GM12878 (cell line): ENCODE measurements at regions not wholly inside any gene's neighbourhood (a gene's known extent, or its start where the extent isn't known, plus 50 kb on each side); places are given as distances from the start of the nearest gene placed in this dataset.

Experiments
- ATAC-seq: fragments of 200-7000 bp; cut with Tn5 transposase; 3 replicates; pipeline ENCODE4 v1.9.1; 2020; ENCODE audit warnings: mild to moderate bottlenecking, moderate library complexity
- BruUV-seq: library from RNA; stranded (reverse); fragments of 400-500 nt; replicated peaks from 2 replicates; lab custom pipeline; 2021; lab: Mats Ljungman, UMichigan
- CTCF ChIA-PET: fragments of 300-600 bp; sonication (Branson Sonifier 250); formaldehyde crosslinking; extraction: SDS; loops from one replicate; lab custom pipeline; 2021; ENCODE audit warnings: inconsistent platforms; lab: Yijun Ruan, JAX
- POLR2A ChIA-PET: fragments of 350-600 bp; formaldehyde crosslinking; extraction: SDS; loops from one replicate; lab custom pipeline; 2021; ENCODE audit warnings: inconsistent platforms; lab: Charles Lee
- RAD21 ChIA-PET: fragments of 300-600 bp; sonication (Branson Sonifier 250); formaldehyde crosslinking; loops from one replicate; lab custom pipeline; 2023; ENCODE audit warnings: antibody characterized with exemption; ENCODE audit not compliant: unreplicated experiment; lab: Charles Lee
- SMC1A ChIA-PET: fragments of 300-600 bp; sonication (Branson Sonifier 250); formaldehyde crosslinking; loops from one replicate; lab custom pipeline; 2023; ENCODE audit not compliant: unreplicated experiment, uncharacterized antibody; lab: Charles Lee
- DNase-seq: peaks from one replicate; pipeline ENCODE4 v3.0.0-alpha.2; 2011; ENCODE audit warnings: low read depth, low spot score
- FAIRE-seq: peaks from 3 replicates; lab custom pipeline; 2011; peaks lifted over from hg19 to GRCh38; lab: Jason Lieb, UNC
- H2AFZ ChIP-seq: 2 replicates; pipeline ENCODE4 v1.6.0; 2011; ENCODE audit warnings: low read depth, low read length, control low read depth; ENCODE audit not compliant: control insufficient read depth
- H3K27ac ChIP-seq: 2 replicates; pipeline ENCODE4 v1.5.1; 2011; ENCODE audit warnings: control low read depth; ENCODE audit not compliant: control insufficient read depth, insufficient read depth
- H3K27me3 ChIP-seq, 2 experiments: replicated peaks in 1 of 2; 2 replicates each; pipeline versions ENCODE4 v1.6.0 to v1.6.1; 2011; ENCODE audit warnings: low read length in 1 of 2; ENCODE audit not compliant: control insufficient read depth in 2 of 2, insufficient read depth in 2 of 2
- H3K36me3 ChIP-seq, 2 experiments: 2 replicates each; pipeline ENCODE4 v1.5.1; 2011; ENCODE audit warnings: low read length in 1 of 2; ENCODE audit not compliant: control insufficient read depth in 2 of 2, insufficient read depth in 2 of 2
- H3K4me1 ChIP-seq: 2 replicates; pipeline ENCODE4 v1.6.1; 2011; ENCODE audit warnings: mild to moderate bottlenecking, low read length, moderate library complexity, mixed read lengths; ENCODE audit not compliant: control insufficient read depth, insufficient read depth
- H3K4me2 ChIP-seq: 2 replicates; pipeline ENCODE4 v1.6.0; 2011; ENCODE audit warnings: control low read depth; ENCODE audit not compliant: control insufficient read depth, insufficient read depth
- H3K4me3 ChIP-seq: fragments of 200-600 bp; sonication (generic); 2 replicates; pipeline ENCODE4 v1.5.1; 2016
- H3K79me2 ChIP-seq: 2 replicates; pipeline ENCODE4 v1.6.0; 2011; ENCODE audit warnings: low read length; ENCODE audit not compliant: control insufficient read depth, insufficient read depth
- H3K9ac ChIP-seq: 2 replicates; pipeline ENCODE4 v1.8.0; 2011; ENCODE audit warnings: low read length, control low read depth, mixed read lengths; ENCODE audit not compliant: control insufficient read depth, insufficient read depth
- H3K9me3 ChIP-seq: replicated peaks from 3 replicates; pipeline ENCODE4 v1.5.1; 2011; ENCODE audit warnings: mild to moderate bottlenecking, low read length; ENCODE audit not compliant: control insufficient read depth, insufficient read depth
- H4K20me1 ChIP-seq: 2 replicates; pipeline ENCODE4 v1.6.0; 2011; ENCODE audit not compliant: control insufficient read depth, insufficient read depth
- ATF7 ChIP-seq: fragments of 450-650 bp; IDR thresholded peaks from 2 replicates; pipeline ENCODE4 v1.6.1; 2016; ENCODE audit warnings: low read depth, mild to moderate bottlenecking
- BMI1 ChIP-seq: fragments of 450-650 bp; IDR thresholded peaks from 2 replicates; pipeline ENCODE4 v1.6.1; 2016; ENCODE audit warnings: mild to moderate bottlenecking, moderate library complexity, borderline replicate concordance
- BRCA1 ChIP-seq: IDR thresholded peaks from 2 replicates; pipeline ENCODE4 v1.6.1; 2011; ENCODE audit warnings: low read depth, low read length, improper control_type of control experiment
- E4F1 ChIP-seq: fragments of 450-650 bp; IDR thresholded peaks from 2 replicates; pipeline ENCODE4 v1.6.1; 2018; ENCODE audit warnings: borderline replicate concordance, mild to moderate bottlenecking; ENCODE audit not compliant: partially characterized antibody
- EZH2 ChIP-seq: IDR thresholded peaks from 2 replicates; pipeline ENCODE4 v1.6.1; 2012; ENCODE audit warnings: low read depth, mild to moderate bottlenecking, control low read depth, inconsistent platforms, low read length, borderline replicate concordance; ENCODE audit not compliant: control insufficient read depth
- FOXK2 ChIP-seq: fragments of 450-650 bp; IDR thresholded peaks from 2 replicates; pipeline ENCODE4 v1.6.1; 2017; ENCODE audit warnings: mild to moderate bottlenecking, moderate library complexity
- HCFC1 ChIP-seq: fragments of 150-350 bp; IDR thresholded peaks from 2 replicates; pipeline ENCODE4 v1.6.1; 2014; ENCODE audit warnings: low read length
- IKZF1 ChIP-seq: fragments of 450-650 bp; conservative IDR thresholded peaks from 2 replicates; pipeline ENCODE4 v1.6.1; 2017; ENCODE audit warnings: antibody characterized with exemption, mild to moderate bottlenecking
- KDM1A ChIP-seq: fragments of 200-600 bp; sonication (generic); IDR thresholded peaks from 2 replicates; pipeline ENCODE4 v1.6.1; 2016; ENCODE audit warnings: borderline replicate concordance
- SMAD5 ChIP-seq: IDR thresholded peaks from 2 replicates; pipeline ENCODE4 v1.6.1; 2016; ENCODE audit warnings: antibody characterized with exemption, low read depth
- TCF3 ChIP-seq: IDR thresholded peaks from 2 replicates; pipeline ENCODE4 v1.6.1; 2012; ENCODE audit warnings: low read depth, mild to moderate bottlenecking, low read length, borderline replicate concordance; ENCODE audit not compliant: insufficient read depth
- ZBED1 ChIP-seq: IDR thresholded peaks from 2 replicates; pipeline ENCODE4 v1.6.1; 2016; ENCODE audit warnings: borderline replicate concordance
- ZNF274 ChIP-seq: IDR thresholded peaks from one replicate; pipeline ENCODE4 v1.8.0; 2011; ENCODE audit not compliant: insufficient read length, insufficient read depth
- WGBS: methylation state at CpG from one replicate; pipeline ENCODE4 v1.1.6; 2016; ENCODE audit warnings: low lambda C conversion rate; ENCODE audit not compliant: insufficient replicate concordance, insufficient coverage; ENCODE audit errors: missing lambda C conversion rate; 5-methylcytosine and 5-hydroxymethylcytosine counted together
- in situ Hi-C: fragments of 300-500 bp; cut with MboI; formaldehyde crosslinking; loops from 9 replicates; pipeline ENCODE4 v1.14.3; 2018; ENCODE audit warnings: mixed read lengths
- intact Hi-C: fragments of 100-400 bp; cut with micrococcal nuclease; formaldehyde crosslinking; loops from one replicate; pipeline ENCODE4 v1.14.2; 2022; ENCODE audit not compliant: unreplicated experiment
- TF ChIP-seq, protein P1 (sequence below): fragments of 450-650 bp; conservative IDR thresholded peaks from 2 replicates; pipeline ENCODE4 v1.6.1; 2017; ENCODE audit warnings: mild to moderate bottlenecking, moderate library complexity
- TF ChIP-seq, protein P2 (sequence below): fragments of 450-650 bp; IDR thresholded peaks from 2 replicates; pipeline ENCODE4 v1.6.1; 2016; ENCODE audit warnings: mild to moderate bottlenecking, moderate library complexity, borderline replicate concordance
- TF ChIP-seq, protein P3 (sequence below): fragments of 450-650 bp; IDR thresholded peaks from 2 replicates; pipeline ENCODE4 v1.6.1; 2017; ENCODE audit warnings: mild to moderate bottlenecking

- ChIA-PET RAD21 (no interaction called here), POLR2A (no interaction called here), SMC1A (no interaction called here), CTCF (no interaction called here)
- intact Hi-C loops: no loop called here
- no peak overlapping the region for H3K4me2 ChIP-seq
- no peaks in the 10 kb centered on the region for H3K9me3 ChIP-seq
- no TSS peak for BruUV-seq
- TF ChIP-seq, protein P1, sequence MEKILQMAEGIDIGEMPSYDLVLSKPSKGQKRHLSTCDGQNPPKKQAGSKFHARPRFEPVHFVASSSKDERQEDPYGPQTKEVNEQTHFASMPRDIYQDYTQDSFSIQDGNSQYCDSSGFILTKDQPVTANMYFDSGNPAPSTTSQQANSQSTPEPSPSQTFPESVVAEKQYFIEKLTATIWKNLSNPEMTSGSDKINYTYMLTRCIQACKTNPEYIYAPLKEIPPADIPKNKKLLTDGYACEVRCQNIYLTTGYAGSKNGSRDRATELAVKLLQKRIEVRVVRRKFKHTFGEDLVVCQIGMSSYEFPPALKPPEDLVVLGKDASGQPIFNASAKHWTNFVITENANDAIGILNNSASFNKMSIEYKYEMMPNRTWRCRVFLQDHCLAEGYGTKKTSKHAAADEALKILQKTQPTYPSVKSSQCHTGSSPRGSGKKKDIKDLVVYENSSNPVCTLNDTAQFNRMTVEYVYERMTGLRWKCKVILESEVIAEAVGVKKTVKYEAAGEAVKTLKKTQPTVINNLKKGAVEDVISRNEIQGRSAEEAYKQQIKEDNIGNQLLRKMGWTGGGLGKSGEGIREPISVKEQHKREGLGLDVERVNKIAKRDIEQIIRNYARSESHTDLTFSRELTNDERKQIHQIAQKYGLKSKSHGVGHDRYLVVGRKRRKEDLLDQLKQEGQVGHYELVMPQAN: no peak
- TF ChIP-seq EZH2 (no peak), E4F1 (no peak), BRCA1 (no peak), ZBED1 (no peak), BMI1 (no peak), FOXK2 (no peak), KDM1A (no peak), ATF7 (no peak), ZNF274 (no peak), HCFC1 (no peak), SMAD5 (no peak), IKZF1 (no peak), TCF3 (no peak)
- TF ChIP-seq, protein P2, sequence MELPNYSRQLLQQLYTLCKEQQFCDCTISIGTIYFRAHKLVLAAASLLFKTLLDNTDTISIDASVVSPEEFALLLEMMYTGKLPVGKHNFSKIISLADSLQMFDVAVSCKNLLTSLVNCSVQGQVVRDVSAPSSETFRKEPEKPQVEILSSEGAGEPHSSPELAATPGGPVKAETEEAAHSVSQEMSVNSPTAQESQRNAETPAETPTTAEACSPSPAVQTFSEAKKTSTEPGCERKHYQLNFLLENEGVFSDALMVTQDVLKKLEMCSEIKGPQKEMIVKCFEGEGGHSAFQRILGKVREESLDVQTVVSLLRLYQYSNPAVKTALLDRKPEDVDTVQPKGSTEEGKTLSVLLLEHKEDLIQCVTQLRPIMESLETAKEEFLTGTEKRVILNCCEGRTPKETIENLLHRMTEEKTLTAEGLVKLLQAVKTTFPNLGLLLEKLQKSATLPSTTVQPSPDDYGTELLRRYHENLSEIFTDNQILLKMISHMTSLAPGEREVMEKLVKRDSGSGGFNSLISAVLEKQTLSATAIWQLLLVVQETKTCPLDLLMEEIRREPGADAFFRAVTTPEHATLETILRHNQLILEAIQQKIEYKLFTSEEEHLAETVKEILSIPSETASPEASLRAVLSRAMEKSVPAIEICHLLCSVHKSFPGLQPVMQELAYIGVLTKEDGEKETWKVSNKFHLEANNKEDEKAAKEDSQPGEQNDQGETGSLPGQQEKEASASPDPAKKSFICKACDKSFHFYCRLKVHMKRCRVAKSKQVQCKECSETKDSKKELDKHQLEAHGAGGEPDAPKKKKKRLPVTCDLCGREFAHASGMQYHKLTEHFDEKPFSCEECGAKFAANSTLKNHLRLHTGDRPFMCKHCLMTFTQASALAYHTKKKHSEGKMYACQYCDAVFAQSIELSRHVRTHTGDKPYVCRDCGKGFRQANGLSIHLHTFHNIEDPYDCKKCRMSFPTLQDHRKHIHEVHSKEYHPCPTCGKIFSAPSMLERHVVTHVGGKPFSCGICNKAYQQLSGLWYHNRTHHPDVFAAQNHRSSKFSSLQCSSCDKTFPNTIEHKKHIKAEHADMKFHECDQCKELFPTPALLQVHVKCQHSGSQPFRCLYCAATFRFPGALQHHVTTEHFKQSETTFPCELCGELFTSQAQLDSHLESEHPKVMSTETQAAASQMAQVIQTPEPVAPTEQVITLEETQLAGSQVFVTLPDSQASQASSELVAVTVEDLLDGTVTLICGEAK: no peak
- TF ChIP-seq, protein P3, sequence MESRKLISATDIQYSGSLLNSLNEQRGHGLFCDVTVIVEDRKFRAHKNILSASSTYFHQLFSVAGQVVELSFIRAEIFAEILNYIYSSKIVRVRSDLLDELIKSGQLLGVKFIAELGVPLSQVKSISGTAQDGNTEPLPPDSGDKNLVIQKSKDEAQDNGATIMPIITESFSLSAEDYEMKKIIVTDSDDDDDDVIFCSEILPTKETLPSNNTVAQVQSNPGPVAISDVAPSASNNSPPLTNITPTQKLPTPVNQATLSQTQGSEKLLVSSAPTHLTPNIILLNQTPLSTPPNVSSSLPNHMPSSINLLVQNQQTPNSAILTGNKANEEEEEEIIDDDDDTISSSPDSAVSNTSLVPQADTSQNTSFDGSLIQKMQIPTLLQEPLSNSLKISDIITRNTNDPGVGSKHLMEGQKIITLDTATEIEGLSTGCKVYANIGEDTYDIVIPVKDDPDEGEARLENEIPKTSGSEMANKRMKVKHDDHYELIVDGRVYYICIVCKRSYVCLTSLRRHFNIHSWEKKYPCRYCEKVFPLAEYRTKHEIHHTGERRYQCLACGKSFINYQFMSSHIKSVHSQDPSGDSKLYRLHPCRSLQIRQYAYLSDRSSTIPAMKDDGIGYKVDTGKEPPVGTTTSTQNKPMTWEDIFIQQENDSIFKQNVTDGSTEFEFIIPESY: no peak
- TF ChIP-seq, all 136 proteins: peak for 0
- H3K4me1 ChIP-seq: no peaks in the 10 kb centered on the region
- no peak overlapping the region for H3K27ac ChIP-seq
- no peak overlapping the region for H3K9ac ChIP-seq
- no peaks in the 10 kb centered on the region for H3K79me2 ChIP-seq
- no peaks in the 10 kb centered on the region for H3K36me3 ChIP-seq
- no peaks in the 10 kb centered on the region for H3K27me3 ChIP-seq
- H2AFZ ChIP-seq: no peak overlapping the region
- DNase-seq (no peak), ATAC-seq (no peak), FAIRE-seq (no peak)
- in situ Hi-C loops: no loop called here
- no peak overlapping the region for H3K4me3 ChIP-seq
- WGBS: 19% methylated on average over 1 of the region's 1 CpG
- H4K20me1 ChIP-seq: no peaks in the 10 kb centered on the region
Measured at GRCh38 chr7:24005517-24005916, 278.5 kb upstream of the NPY start.
